ENCODE measurements at regions not wholly inside any gene's neighbourhood (a gene's known extent, or its start where the extent isn't known, plus 50 kb on each side); places are given as distances from the start of the nearest gene placed in this dataset.

DNA sequence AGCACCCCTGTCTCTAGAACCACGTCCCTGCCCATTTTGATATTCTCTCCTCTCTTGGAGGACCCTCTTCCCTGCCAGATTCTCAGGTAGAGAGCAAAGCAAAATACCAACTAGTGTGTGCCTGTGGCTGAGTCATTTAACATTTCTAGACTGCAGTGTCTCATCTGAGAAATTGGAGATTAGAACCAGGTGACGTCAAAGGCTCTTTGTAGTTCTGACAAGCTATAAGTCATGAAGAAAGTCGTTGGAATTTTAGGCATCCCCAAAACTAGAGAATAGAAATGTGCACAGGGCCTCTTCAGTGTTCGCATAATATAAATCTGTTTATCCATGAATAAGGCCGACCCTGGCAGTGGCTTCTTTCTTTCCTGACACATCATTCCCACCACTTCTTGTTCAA, 74.4 kb upstream of the TANC1 start:
- Mint-ChIP-seq H3K27me3 (no peaks in the 10 kb centered on the region), H3K27ac (no peak overlapping the region)

GRCh38 chr2:158894572-158894971, 73.9 kb upstream of the TANC1 start:
- Mint-ChIP-seq H3K27me3 (no peaks in the 10 kb centered on the region), H3K4me3 (no peak overlapping the region), H3K36me3 (no peaks in the 10 kb centered on the region), H3K4me1 (no peaks in the 10 kb centered on the region), H3K27ac (no peak overlapping the region), H3K9me3 (no peaks in the 10 kb centered on the region)
- DNase-seq, result no peak

More for the DNA sequence above, 74.4 kb upstream of the TANC1 start:
- no peaks in the 10 kb centered on the region for H3K4me1 Mint-ChIP-seq
- no peak overlapping the region for H3K4me3 Mint-ChIP-seq
- no peaks in the 10 kb centered on the region for H3K36me3 Mint-ChIP-seq
- H3K9me3 Mint-ChIP-seq, result no peaks in the 10 kb centered on the region
- DNase-seq, result no peak

GRCh38 chr2:158900345-158900744, 68.1 kb upstream of the TANC1 start:
- DNase-seq, result no peak
- Mint-ChIP-seq H3K36me3 (no peaks in the 10 kb centered on the region), H3K4me3 (no peak overlapping the region), H3K27ac (no peak overlapping the region), H3K4me1 (no peaks in the 10 kb centered on the region), H3K27me3 (no peaks in the 10 kb centered on the region), H3K9me3 (no peaks in the 10 kb centered on the region)

DNA sequence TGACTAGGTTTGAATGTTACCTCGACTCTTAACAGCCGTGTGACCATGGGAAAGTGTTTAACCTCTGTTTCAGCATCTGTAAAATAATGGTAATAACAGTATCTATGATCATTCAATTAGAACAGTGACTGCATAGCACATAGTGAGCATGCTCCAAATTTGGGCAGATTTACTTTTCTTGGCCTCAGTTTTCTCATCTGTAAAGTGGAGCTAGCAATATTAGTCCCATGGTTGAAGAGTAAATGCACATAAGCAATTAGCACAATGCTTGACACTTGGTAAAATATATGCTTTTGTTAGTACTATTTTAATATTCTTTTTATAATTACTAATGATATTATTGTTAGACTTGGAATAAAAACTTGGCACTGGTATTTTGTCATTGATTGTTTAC, 66.4 kb upstream of the TANC1 start:
- DNase-seq, result no peak
- Mint-ChIP-seq H3K9me3 (no peaks in the 10 kb centered on the region), H3K36me3 (no peaks in the 10 kb centered on the region), H3K4me1 (no peaks in the 10 kb centered on the region), H3K4me3 (no peak overlapping the region), H3K27ac (no peak overlapping the region), H3K27me3 (no peaks in the 10 kb centered on the region)

- no peaks in the 10 kb centered on the region for H3K27me3 Mint-ChIP-seq
- DNase-seq, result no peak
- H3K9me3 Mint-ChIP-seq, result no peaks in the 10 kb centered on the region
- H3K4me3 Mint-ChIP-seq, result no peak overlapping the region
- H3K36me3 Mint-ChIP-seq, result no peaks in the 10 kb centered on the region
- no peaks in the 10 kb centered on the region for H3K4me1 Mint-ChIP-seq
- no peak overlapping the region for H3K27ac Mint-ChIP-seq
Measured at GRCh38 chr2:158903711-158904405, 64.6 kb upstream of the TANC1 start.

DNA sequence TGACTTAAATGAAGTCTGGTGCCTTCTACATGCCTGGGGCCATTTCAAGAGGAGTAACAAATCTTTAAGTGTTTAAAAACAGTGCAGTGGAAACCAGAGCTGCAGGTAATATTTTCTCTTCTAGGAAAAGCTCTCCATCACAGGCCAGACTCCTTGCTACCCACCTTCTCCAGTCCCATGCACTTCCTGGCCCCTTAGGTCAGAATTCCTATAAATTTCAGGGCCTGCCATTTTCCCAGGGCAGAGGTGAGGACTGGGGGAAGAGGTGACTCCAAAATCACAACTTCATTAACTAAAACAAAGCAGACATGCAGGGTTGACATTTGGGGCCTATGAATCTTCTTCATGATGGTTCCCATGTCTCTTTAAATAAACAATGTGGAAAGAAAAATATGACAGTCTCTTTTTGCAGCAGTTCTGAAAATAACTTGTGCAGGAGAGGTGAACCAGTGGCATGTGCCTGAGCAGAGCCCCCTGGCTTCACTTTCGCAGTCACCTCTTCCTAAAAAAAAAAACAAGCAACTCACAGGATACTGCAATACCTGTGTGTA, 63.7 kb upstream of the TANC1 start:
- no peaks in the 10 kb centered on the region for H3K9me3 Mint-ChIP-seq
- no peaks in the 10 kb centered on the region for H3K4me1 Mint-ChIP-seq
- no peak for DNase-seq
- H3K4me3 Mint-ChIP-seq, result no peak overlapping the region
- no peaks in the 10 kb centered on the region for H3K27me3 Mint-ChIP-seq
- H3K36me3 Mint-ChIP-seq, result no peaks in the 10 kb centered on the region
- H3K27ac Mint-ChIP-seq, result no peak overlapping the region

GRCh38 chr2:158905341-158905740, 63.1 kb upstream of the TANC1 start:
- DNase-seq, result no peak
- H3K4me3 Mint-ChIP-seq, result no peak overlapping the region
- no peaks in the 10 kb centered on the region for H3K36me3 Mint-ChIP-seq
- no peaks in the 10 kb centered on the region for H3K9me3 Mint-ChIP-seq
- H3K27me3 Mint-ChIP-seq, result no peaks in the 10 kb centered on the region
- H3K4me1 Mint-ChIP-seq, result no peaks in the 10 kb centered on the region
- no peak overlapping the region for H3K27ac Mint-ChIP-seq

DNA sequence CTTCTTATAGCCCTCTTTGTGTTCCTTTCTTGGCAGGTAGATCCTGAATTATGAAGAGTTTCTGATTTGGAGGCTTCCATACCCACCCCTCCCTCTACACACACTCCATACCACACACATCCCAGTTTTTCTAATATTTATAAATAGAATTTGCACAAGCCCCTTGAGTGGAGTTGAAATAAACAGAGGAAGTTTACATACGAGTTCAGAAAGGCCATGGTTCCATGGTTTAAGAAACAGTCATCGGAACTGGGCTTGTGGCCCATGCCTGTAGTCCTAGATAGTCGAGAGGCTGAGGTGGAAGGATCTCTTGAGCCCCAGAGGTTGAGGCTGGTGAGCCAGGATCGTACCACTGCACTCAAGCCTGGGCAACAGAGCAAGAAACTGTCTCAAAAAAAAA, 62.7 kb upstream of the TANC1 start:
- Mint-ChIP-seq H3K27ac (no peak overlapping the region), H3K36me3 (no peaks in the 10 kb centered on the region), H3K4me1 (no peaks in the 10 kb centered on the region), H3K9me3 (no peaks in the 10 kb centered on the region), H3K4me3 (no peak overlapping the region), H3K27me3 (no peaks in the 10 kb centered on the region)
- no peak for DNase-seq

- Mint-ChIP-seq H3K4me3 (no peak overlapping the region), H3K9me3 (no peaks in the 10 kb centered on the region)
Measured at GRCh38 chr2:158907926-158908456, 60.4 kb upstream of the TANC1 start.

GRCh38 chr2:158912112-158912511, 56.3 kb upstream of the TANC1 start:
- no peaks in the 10 kb centered on the region for H3K9me3 Mint-ChIP-seq
- H3K36me3 Mint-ChIP-seq, result no peaks in the 10 kb centered on the region

More at GRCh38 chr2:158907926-158908456, 60.4 kb upstream of the TANC1 start:
- Mint-ChIP-seq H3K4me1 (no peaks in the 10 kb centered on the region), H3K27me3 (no peaks in the 10 kb centered on the region), H3K36me3 (no peaks in the 10 kb centered on the region), H3K27ac (no peak overlapping the region)
- DNase-seq, result no peak

GRCh38 chr2:158912765-158913164, 55.7 kb upstream of the TANC1 start:
- DNase-seq, result no peak
- no peaks in the 10 kb centered on the region for H3K27me3 Mint-ChIP-seq
- no peak overlapping the region for H3K27ac Mint-ChIP-seq
- H3K36me3 Mint-ChIP-seq, result no peaks in the 10 kb centered on the region
- no peaks in the 10 kb centered on the region for H3K9me3 Mint-ChIP-seq
- H3K4me3 Mint-ChIP-seq, result no peak overlapping the region
- no peaks in the 10 kb centered on the region for H3K4me1 Mint-ChIP-seq

More at GRCh38 chr2:158912112-158912511, 56.3 kb upstream of the TANC1 start:
- DNase-seq, result no peak
- no peak overlapping the region for H3K27ac Mint-ChIP-seq
- H3K27me3 Mint-ChIP-seq, result no peaks in the 10 kb centered on the region
- no peak overlapping the region for H3K4me3 Mint-ChIP-seq
- H3K4me1 Mint-ChIP-seq, result no peaks in the 10 kb centered on the region

DNA sequence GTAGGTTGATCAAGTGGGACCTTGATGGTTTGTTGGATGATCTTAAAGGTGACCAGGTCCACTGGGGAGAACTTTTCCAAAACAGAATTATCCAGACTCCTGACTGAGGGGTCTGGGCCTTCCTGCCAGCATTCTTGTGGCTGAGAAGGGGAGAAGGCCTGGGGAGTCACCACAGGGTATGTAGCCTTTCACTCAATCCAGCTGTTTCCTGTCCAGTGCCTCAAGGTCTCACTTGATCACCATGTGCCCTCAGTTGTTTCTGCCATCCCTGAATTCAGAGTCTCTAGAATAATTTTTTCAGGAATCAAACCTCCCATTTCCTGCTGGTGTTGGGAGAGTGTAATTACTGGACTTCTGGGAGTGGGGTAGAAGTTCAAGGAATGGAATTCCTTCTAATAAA, 54.4 kb upstream of the TANC1 start:
- no peaks in the 10 kb centered on the region for H3K27me3 Mint-ChIP-seq
- no peak for DNase-seq
- H3K36me3 Mint-ChIP-seq, result no peaks in the 10 kb centered on the region
- H3K4me1 Mint-ChIP-seq, result no peaks in the 10 kb centered on the region
- no peaks in the 10 kb centered on the region for H3K9me3 Mint-ChIP-seq
- no peak overlapping the region for H3K4me3 Mint-ChIP-seq
- H3K27ac Mint-ChIP-seq, result no peak overlapping the region

DNA sequence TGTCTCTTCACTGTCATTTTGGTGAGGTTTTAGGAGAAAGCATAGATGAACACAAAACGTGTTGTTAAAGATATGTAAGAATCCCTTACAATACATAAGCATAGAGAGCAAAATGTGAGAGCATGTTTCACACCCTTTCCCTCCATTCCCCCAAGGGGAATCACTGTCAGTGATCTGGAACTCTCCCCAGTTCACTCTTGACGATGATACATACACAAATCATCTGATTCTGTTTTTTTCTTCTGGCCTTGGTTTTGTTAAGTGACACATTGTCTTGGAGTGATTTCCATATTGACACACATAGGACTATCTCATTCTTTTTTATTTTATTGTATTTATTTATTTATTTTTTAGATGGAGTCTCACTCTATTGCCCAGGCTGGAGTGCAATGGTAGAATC, 53.7 kb upstream of the TANC1 start:
- no peak overlapping the region for H3K27ac Mint-ChIP-seq
- H3K27me3 Mint-ChIP-seq, result no peaks in the 10 kb centered on the region
- no peak for DNase-seq
- H3K36me3 Mint-ChIP-seq, result no peaks in the 10 kb centered on the region
- H3K4me3 Mint-ChIP-seq, result no peak overlapping the region
- H3K4me1 Mint-ChIP-seq, result no peaks in the 10 kb centered on the region
- H3K9me3 Mint-ChIP-seq, result no peaks in the 10 kb centered on the region

- Mint-ChIP-seq H3K27me3 (no peaks in the 10 kb centered on the region), H3K9me3 (no peaks in the 10 kb centered on the region), H3K36me3 (no peaks in the 10 kb centered on the region), H3K4me3 (no peak overlapping the region), H3K4me1 (no peaks in the 10 kb centered on the region), H3K27ac (no peak overlapping the region)
- DNase-seq, result no peak
Measured at GRCh38 chr2:158917121-158917520, 51.3 kb upstream of the TANC1 start.

DNA sequence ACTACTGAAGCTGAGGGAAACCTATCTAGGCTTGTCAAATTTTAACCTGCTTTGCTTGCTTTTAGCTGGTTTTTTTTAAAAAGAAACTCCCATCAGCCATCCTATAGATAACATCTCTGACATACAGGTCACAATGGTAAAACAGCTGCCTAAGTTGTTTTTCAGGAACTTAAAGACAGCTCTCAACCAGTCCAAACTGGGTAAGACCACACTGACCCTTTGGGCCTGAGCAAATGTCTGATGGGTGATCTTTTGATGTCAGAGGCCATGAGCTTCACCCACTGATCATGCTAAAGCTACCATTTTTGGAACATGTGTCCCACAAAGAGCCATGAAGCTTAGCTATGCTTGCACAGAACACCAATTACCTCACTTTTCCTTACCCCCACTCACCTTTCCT, 50.0 kb upstream of the TANC1 start:
- Mint-ChIP-seq H3K4me3 (no peak overlapping the region), H3K27ac (no peak overlapping the region), H3K9me3 (no peaks in the 10 kb centered on the region), H3K27me3 (no peaks in the 10 kb centered on the region), H3K4me1 (no peaks in the 10 kb centered on the region), H3K36me3 (no peaks in the 10 kb centered on the region)
- DNase-seq, result no peak

Data from activated naive CD8-positive, alpha-beta T cell treated with anti-CD3 and anti-CD28 coated beads for 36 hours (primary cell).